ENCODE measurements at regions not wholly inside any gene's neighbourhood (a gene's known extent, or its start where the extent isn't known, plus 50 kb on each side); places are given as distances from the start of the nearest gene placed in this dataset.
"Not testable (repeated sequence)": the region's sequence is repeated elsewhere in the genome, so short reads cannot be mapped to it uniquely, and the experiment has no call there.

DNA sequence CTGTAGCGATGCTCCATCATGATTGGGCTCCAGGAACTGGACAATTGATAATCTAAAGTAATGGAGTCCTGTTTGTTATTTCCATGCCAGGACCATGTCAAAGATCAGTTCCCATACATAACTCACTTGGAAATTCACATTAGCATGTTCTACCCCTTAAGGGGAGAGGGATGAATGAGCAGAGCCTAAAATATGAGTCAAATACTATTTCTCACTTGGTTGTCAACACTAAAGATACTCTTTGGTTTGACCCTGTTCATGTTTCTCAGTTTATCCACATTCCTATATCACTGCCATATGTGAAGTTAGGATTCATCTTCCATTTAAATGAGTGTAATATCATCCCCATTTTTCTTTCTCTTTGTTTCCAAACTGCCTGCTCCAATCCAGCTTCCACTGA is 321.6 kb upstream of the PAPPA start:
- no peak overlapping the region for H3K27ac ChIP-seq
- no peaks in the 10 kb centered on the region for H3K27me3 ChIP-seq (replicated peaks; ENCODE audit: insufficient read depth)
- H3K4me1 ChIP-seq (ENCODE audit: control insufficient read depth in 1 of 2, low read depth in 2 of 2): no peaks in the 10 kb centered on the region
- DNase-seq (ENCODE audit: low spot score): no peak
- no peaks in the 10 kb centered on the region for H3K36me3 ChIP-seq
- H3K9me3 ChIP-seq: no peaks in the 10 kb centered on the region
- H3K4me3 ChIP-seq: no peak overlapping the region
- TF ChIP-seq, protein P1, sequence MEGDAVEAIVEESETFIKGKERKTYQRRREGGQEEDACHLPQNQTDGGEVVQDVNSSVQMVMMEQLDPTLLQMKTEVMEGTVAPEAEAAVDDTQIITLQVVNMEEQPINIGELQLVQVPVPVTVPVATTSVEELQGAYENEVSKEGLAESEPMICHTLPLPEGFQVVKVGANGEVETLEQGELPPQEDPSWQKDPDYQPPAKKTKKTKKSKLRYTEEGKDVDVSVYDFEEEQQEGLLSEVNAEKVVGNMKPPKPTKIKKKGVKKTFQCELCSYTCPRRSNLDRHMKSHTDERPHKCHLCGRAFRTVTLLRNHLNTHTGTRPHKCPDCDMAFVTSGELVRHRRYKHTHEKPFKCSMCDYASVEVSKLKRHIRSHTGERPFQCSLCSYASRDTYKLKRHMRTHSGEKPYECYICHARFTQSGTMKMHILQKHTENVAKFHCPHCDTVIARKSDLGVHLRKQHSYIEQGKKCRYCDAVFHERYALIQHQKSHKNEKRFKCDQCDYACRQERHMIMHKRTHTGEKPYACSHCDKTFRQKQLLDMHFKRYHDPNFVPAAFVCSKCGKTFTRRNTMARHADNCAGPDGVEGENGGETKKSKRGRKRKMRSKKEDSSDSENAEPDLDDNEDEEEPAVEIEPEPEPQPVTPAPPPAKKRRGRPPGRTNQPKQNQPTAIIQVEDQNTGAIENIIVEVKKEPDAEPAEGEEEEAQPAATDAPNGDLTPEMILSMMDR (IDR thresholded peaks at IDR 0.05): no peak
- ATAC-seq (ENCODE audit: insufficient number of reproducible peaks, low FRiP score, low read depth): no peak

DNA sequence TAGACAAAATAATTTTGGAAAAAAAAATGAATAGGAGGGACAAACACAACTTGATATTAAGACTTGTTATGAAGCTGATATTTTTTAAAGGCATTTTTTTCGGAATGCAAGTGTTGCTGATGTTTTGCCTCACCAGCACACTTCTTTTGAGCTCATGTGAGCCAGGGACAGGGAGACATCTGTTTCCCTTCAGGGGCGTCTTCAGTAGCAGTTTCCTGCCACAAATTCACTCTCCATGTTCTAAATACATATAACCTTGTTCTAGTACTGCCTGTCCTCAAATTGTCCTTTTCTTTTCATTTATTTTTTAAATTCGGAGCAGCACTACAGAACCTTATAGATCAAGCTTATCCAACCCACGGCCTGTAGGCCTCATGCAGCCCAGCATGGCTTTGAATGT is 316.0 kb upstream of the PAPPA start:
- no peaks in the 10 kb centered on the region for H3K36me3 ChIP-seq
- TF ChIP-seq, protein P1 (IDR thresholded peaks at IDR 0.05): no peak
- H3K27me3 ChIP-seq (replicated peaks; ENCODE audit: insufficient read depth): no peaks in the 10 kb centered on the region
- no peak for ATAC-seq (ENCODE audit: insufficient number of reproducible peaks, low FRiP score, low read depth)
- DNase-seq (ENCODE audit: low spot score): no peak
- no peak overlapping the region for H3K27ac ChIP-seq
- H3K4me1 ChIP-seq (ENCODE audit: control insufficient read depth in 1 of 2, low read depth in 2 of 2): no peaks in the 10 kb centered on the region
- H3K4me3 ChIP-seq: no peak overlapping the region
- no peaks in the 10 kb centered on the region for H3K9me3 ChIP-seq

DNA sequence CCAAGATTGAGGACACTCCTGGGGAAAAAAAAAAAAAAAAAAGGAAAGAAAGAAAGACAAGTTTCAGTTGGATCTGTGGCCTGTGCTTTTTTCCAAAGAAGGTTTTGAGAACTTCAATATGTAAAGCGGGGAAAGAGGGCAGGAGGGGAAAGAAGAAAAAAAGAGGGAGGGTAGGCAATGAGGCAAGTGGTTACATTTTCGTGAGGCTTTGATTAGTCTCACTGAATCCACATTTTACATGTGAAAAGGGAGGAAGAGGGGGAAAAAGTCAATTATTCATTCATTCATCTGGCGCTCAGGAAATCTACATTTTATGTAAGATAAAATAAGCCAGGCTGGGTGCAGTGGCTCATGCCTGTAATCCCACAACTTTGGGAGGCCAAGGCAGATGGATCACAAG is 315.2 kb upstream of the PAPPA start:
- no peak for ATAC-seq (ENCODE audit: insufficient number of reproducible peaks, low FRiP score, low read depth)
- H3K27ac ChIP-seq: no peak overlapping the region
- H3K9me3 ChIP-seq: no peaks in the 10 kb centered on the region
- no peaks in the 10 kb centered on the region for H3K4me1 ChIP-seq (ENCODE audit: control insufficient read depth in 1 of 2, low read depth in 2 of 2)
- H3K27me3 ChIP-seq (replicated peaks; ENCODE audit: insufficient read depth): no peaks in the 10 kb centered on the region
- no peak for DNase-seq (ENCODE audit: low spot score)
- H3K36me3 ChIP-seq: no peaks in the 10 kb centered on the region
- H3K4me3 ChIP-seq: no peak overlapping the region
- TF ChIP-seq, protein P1 (IDR thresholded peaks at IDR 0.05): no peak

DNA sequence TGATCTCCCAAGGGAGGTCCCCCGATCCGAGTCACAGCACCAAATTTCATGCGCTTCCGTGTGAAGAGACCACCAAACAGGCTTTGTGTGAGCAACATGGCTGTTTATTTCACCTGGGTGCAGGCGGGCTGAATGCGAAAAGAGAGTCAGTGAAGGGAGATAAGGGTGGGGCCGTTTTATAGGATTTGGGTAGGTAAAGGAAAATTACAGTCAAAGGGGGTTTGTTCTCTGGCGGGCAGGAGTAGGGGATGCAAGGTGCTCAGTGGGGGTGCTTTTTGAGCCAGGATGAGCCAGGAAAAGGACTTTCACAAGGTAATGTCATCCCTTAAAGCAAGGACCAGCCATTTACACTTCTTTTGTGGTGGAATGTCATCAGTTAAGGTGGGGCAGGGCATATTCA is 309.2 kb upstream of the PAPPA start:
- not testable (repeated sequence) for H3K27ac ChIP-seq; DNase-seq (ENCODE audit: low spot score); ATAC-seq (ENCODE audit: insufficient number of reproducible peaks, low FRiP score, low read depth); H3K4me1 ChIP-seq (ENCODE audit: control insufficient read depth in 1 of 2, low read depth in 2 of 2); H3K36me3 ChIP-seq; H3K4me3 ChIP-seq; H3K9me3 ChIP-seq; H3K27me3 ChIP-seq (replicated peaks; ENCODE audit: insufficient read depth)

DNA sequence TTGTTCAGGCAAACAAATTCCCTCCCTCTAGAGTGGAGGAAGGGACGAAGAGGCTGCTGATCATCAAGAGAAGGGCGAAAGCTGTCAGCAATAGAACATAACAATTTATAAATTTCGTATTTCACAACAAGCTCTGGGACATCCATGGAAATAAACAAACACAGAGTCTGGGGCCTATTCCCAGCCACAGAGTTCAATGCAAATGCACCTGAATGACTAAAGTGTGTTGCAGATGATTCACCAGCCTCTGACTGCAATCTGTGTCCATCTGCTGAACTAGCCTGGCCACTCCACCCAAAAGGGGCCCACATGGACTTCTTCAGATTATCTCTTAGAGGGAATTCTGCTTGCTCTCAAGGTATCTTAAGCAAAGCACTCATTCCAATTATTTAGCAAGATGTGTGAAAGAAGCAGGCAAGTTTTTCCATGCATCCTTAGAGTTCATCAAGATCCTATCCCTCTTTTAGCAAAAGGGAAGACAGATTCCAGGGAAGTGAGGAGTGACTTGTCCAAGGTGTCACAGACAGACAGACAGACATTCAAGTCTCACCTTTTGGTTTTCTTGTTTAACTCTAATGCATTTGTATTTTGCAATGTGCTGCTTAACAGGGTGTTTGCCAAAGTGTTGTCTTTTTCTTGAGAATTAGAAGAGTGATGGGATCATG is 307.8 kb upstream of the PAPPA start:
- Histone ChIP-seq H3K4me1 (ENCODE audit: control insufficient read depth in 1 of 2, low read depth in 2 of 2) (no peaks in the 10 kb centered on the region), H3K27ac (no peak overlapping the region), H3K4me3 (no peak overlapping the region), H3K27me3 (replicated peaks; ENCODE audit: insufficient read depth) (no peaks in the 10 kb centered on the region), H3K9me3 (no peaks in the 10 kb centered on the region), H3K36me3 (no peaks in the 10 kb centered on the region)
- TF ChIP-seq, protein P1 (IDR thresholded peaks at IDR 0.05): no peak
- ATAC-seq (ENCODE audit: insufficient number of reproducible peaks, low FRiP score, low read depth) (no peak), DNase-seq (ENCODE audit: low spot score) (no peak)

DNA sequence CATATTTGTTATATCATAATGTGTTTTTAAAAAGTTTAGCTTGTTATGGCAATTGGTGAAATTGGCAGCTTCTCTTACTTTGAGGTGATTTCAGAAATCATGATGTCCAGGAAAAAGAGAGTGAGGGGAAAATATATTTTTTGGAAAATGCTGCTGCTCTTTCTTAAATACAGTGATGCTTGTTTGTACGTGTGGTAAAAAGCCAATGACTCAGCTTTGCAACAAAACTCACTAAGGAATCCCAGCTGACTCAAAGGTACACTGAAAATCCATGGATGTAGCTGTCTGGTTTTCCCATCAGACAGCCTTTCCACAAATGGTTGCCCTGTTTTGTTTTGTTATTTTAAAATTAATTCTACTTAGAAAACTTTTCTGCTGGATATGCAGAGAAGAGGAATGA is 306.4 kb upstream of the PAPPA start:
- H3K27me3 ChIP-seq (replicated peaks; ENCODE audit: insufficient read depth): no peaks in the 10 kb centered on the region
- no peak for DNase-seq (ENCODE audit: low spot score)
- H3K9me3 ChIP-seq: no peaks in the 10 kb centered on the region
- TF ChIP-seq, protein P1 (IDR thresholded peaks at IDR 0.05): no peak
- ATAC-seq (ENCODE audit: insufficient number of reproducible peaks, low FRiP score, low read depth): no peak
- no peak overlapping the region for H3K4me3 ChIP-seq
- no peaks in the 10 kb centered on the region for H3K4me1 ChIP-seq (ENCODE audit: control insufficient read depth in 1 of 2, low read depth in 2 of 2)
- no peak overlapping the region for H3K27ac ChIP-seq
- no peaks in the 10 kb centered on the region for H3K36me3 ChIP-seq

All from thoracic aorta (tissue), 2 donors.